ENCODE measurements at regions not wholly inside any gene's neighbourhood (a gene's known extent, or its start where the extent isn't known, plus 50 kb on each side); places are given as distances from the start of the nearest gene placed in this dataset.

- Histone ChIP-seq H3K9ac (ENCODE audit: low read length) (peak overlapping the region; percentile 35; the same call in 1 of the 2 replicates), H3K4me2 (ENCODE audit: low read depth, low read length) (peak overlapping the region; percentile 38), H3F3A (ENCODE audit: insufficient read depth, low read length) (peaks cover 14% of the 10 kb centered on the region), H3K36me3 (replicated peaks; ENCODE audit: insufficient read depth, low read length) (no peaks in the 10 kb centered on the region), H3K4me3 (ENCODE audit: low read length) (peak overlapping the region; percentile 23; the same call in 1 of the 2 replicates), H3K79me2 (ENCODE audit: low read length) (no peaks in the 10 kb centered on the region), H2AFZ (ENCODE audit: low read length) (peak overlapping the region; percentile 65), H3K27ac (ENCODE audit: low read length) (peak overlapping the region; percentile 70; the same call in 1 of the 2 replicates), H3K9me2 (replicated peaks; ENCODE audit: insufficient read depth, low read length) (no peaks in the 10 kb centered on the region), H3K9me3 (replicated peaks; ENCODE audit: insufficient read depth, low read length) (no peaks in the 10 kb centered on the region), H4K20me1 (ENCODE audit: insufficient read depth, low read length) (no peaks in the 10 kb centered on the region), H3K27me3 (replicated peaks; ENCODE audit: insufficient read depth, low read length) (no peaks in the 10 kb centered on the region), H3K4me1 (ENCODE audit: low read length) (peaks cover 35% of the 10 kb centered on the region)
- no peak for TF ChIP-seq EZH2phosphoT487 (IDR thresholded peaks at IDR 0.05; ENCODE audit: low read length)
- no peak for TF ChIP-seq CTCF (IDR thresholded peaks at IDR 0.05; ENCODE audit: low read length)
- no peak for TF ChIP-seq EZH2 (optimal IDR thresholded peaks at IDR 0.05; ENCODE audit: low read depth, low read length)
- no peak for DNase-seq
Observed at GRCh38 chr5:58072300-58072965, 387.5 kb downstream of the PLK2 start.

- Histone ChIP-seq H3K4me1 (ENCODE audit: low read length) (peaks cover 44% of the 10 kb centered on the region), H3K27ac (ENCODE audit: low read length) (peak overlapping the region; percentile 70), H3K4me3 (ENCODE audit: low read length) (no peak overlapping the region), H3K4me2 (ENCODE audit: low read depth, low read length) (peak overlapping the region; percentile 38; the same call in 1 of the 2 replicates), H3K9me3 (replicated peaks; ENCODE audit: insufficient read depth, low read length) (no peaks in the 10 kb centered on the region), H2AFZ (ENCODE audit: low read length) (peak overlapping the region; percentile 65), H3K9ac (ENCODE audit: low read length) (peak overlapping the region; percentile 35; the same call in 1 of the 2 replicates), H3K79me2 (ENCODE audit: low read length) (no peaks in the 10 kb centered on the region), H3F3A (ENCODE audit: insufficient read depth, low read length) (peaks cover 19% of the 10 kb centered on the region), H3K9me2 (replicated peaks; ENCODE audit: insufficient read depth, low read length) (no peaks in the 10 kb centered on the region), H3K27me3 (replicated peaks; ENCODE audit: insufficient read depth, low read length) (no peaks in the 10 kb centered on the region), H3K36me3 (replicated peaks; ENCODE audit: insufficient read depth, low read length) (no peaks in the 10 kb centered on the region), H4K20me1 (ENCODE audit: insufficient read depth, low read length) (no peaks in the 10 kb centered on the region)
- peak; percentile 60 for DNase-seq
- TF ChIP-seq EZH2 (optimal IDR thresholded peaks at IDR 0.05; ENCODE audit: low read depth, low read length) (no peak), EZH2phosphoT487 (IDR thresholded peaks at IDR 0.05; ENCODE audit: low read length) (no peak), CTCF (IDR thresholded peaks at IDR 0.05; ENCODE audit: low read length) (no peak)
Observed at GRCh38 chr5:58071566-58071965, 388.3 kb downstream of the PLK2 start.

- no peak overlapping the region for H3K4me2 ChIP-seq (ENCODE audit: low read depth, low read length)
- no peak overlapping the region for H3K4me3 ChIP-seq (ENCODE audit: low read length)
- DNase-seq = no peak
- TF ChIP-seq EZH2phosphoT487 (IDR thresholded peaks at IDR 0.05; ENCODE audit: low read length) = no peak
- TF ChIP-seq EZH2 (optimal IDR thresholded peaks at IDR 0.05; ENCODE audit: low read depth, low read length) = no peak
- TF ChIP-seq CTCF (IDR thresholded peaks at IDR 0.05; ENCODE audit: low read length) = no peak
- no peaks in the 10 kb centered on the region for H3K36me3 ChIP-seq (replicated peaks; ENCODE audit: insufficient read depth, low read length)
- H3K27ac ChIP-seq (ENCODE audit: low read length) = no peak overlapping the region
- no peaks in the 10 kb centered on the region for H3K27me3 ChIP-seq (replicated peaks; ENCODE audit: insufficient read depth, low read length)
- peaks cover 60% of the 10 kb centered on the region for H3K4me1 ChIP-seq (ENCODE audit: low read length)
- H3F3A ChIP-seq (ENCODE audit: insufficient read depth, low read length) = peaks cover 28% of the 10 kb centered on the region
- H3K9ac ChIP-seq (ENCODE audit: low read length) = no peak overlapping the region
- H3K9me2 ChIP-seq (replicated peaks; ENCODE audit: insufficient read depth, low read length) = no peaks in the 10 kb centered on the region
- H3K79me2 ChIP-seq (ENCODE audit: low read length) = no peaks in the 10 kb centered on the region
- H3K9me3 ChIP-seq (replicated peaks; ENCODE audit: insufficient read depth, low read length) = no peaks in the 10 kb centered on the region
- no peak overlapping the region for H2AFZ ChIP-seq (ENCODE audit: low read length)
- H4K20me1 ChIP-seq (ENCODE audit: insufficient read depth, low read length) = no peaks in the 10 kb centered on the region
Observed at GRCh38 chr5:58069846-58070245, 390.0 kb downstream of the PLK2 start.

Data from MM.1S (cell line).